ENCODE measurements at regions not wholly inside any gene's neighbourhood (a gene's known extent, or its start where the extent isn't known, plus 50 kb on each side); places are given as distances from the start of the nearest gene placed in this dataset.

DNA sequence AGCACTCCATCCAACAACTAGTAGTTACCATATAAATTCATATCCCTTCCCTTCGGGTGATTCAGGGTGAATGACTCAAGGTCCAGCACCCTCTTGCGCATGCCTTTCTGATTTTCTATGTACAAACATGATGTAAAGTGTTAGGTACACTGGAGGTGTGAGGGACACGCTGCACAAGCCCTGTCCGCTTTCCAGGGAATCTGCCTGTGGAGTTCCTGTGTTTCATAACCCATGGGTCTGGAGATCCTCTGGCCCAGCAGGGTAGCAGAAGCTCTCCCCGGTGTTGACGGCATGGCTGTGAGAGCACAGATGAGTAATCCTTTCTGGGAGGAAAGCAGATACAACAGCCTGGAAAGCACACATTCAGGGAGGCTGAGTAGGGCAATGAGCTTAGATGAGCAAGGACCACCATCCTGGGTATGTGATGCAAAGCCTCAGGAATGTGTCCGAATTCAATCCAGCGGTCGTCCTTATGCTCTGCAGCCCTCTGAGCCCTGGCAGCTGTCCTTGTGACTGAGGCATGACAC, 142.9 kb upstream of the TP63 start:
- Histone ChIP-seq H4K8ac (ENCODE audit: low read depth in 2 of 2, low read length in 2 of 2) (no peak overlapping the region), H3K4me1 (ENCODE audit: control insufficient read depth, insufficient read depth, low read length) (no peaks in the 10 kb centered on the region), H3K56ac (ENCODE audit: extremely low read depth, insufficient read depth, low read length) (no peak overlapping the region), H2BK20ac (ENCODE audit: low read depth, low read length) (no peak overlapping the region), H3K4ac (ENCODE audit: low read depth, low read length) (no peak overlapping the region), H4K91ac (ENCODE audit: insufficient read depth, low read depth, low read length) (no peak overlapping the region), H3K14ac (replicated peaks; ENCODE audit: low read depth, low read length) (no peak overlapping the region), H3K23ac (ENCODE audit: low read depth, low read length) (no peak overlapping the region), H3K79me1 (ENCODE audit: low read depth in 1 of 2, low read length in 2 of 2) (no peaks in the 10 kb centered on the region), H2BK15ac (ENCODE audit: low read depth, low read length) (no peak overlapping the region), H2AK5ac (ENCODE audit: low read depth, low read length) (no peak overlapping the region), H2AFZ (replicated peaks; ENCODE audit: low read length, poor library complexity) (no peak overlapping the region), H2BK5ac (ENCODE audit: low read depth, low read length, poor library complexity, severe bottlenecking) (no peak overlapping the region), H3K27ac (ENCODE audit: insufficient read depth, low read length) (no peak overlapping the region), H4K5ac (ENCODE audit: low read depth, low read length) (no peak overlapping the region), H3K9me1 (ENCODE audit: insufficient read depth, low read length) (no peaks in the 10 kb centered on the region), H3K4me2 (ENCODE audit: low read depth, low read length) (no peak overlapping the region), H3K9ac (ENCODE audit: low read depth, low read length) (no peak overlapping the region), H3K4me3 (ENCODE audit: insufficient read depth, low read depth, low read length) (no peak overlapping the region), H3K27me3 (ENCODE audit: control insufficient read depth, insufficient read depth, low read length) (no peaks in the 10 kb centered on the region), H2AK9ac (replicated peaks; ENCODE audit: low read depth, low read length, poor library complexity) (no peak overlapping the region), H3K36me3 (ENCODE audit: control insufficient read depth, insufficient read depth, low read length) (no peaks in the 10 kb centered on the region), H2BK120ac (ENCODE audit: low read depth, low read length) (no peak overlapping the region), H3K9me3 (ENCODE audit: control insufficient read depth, insufficient read depth, low read length) (no peaks in the 10 kb centered on the region), H4K20me1 (ENCODE audit: insufficient read depth, low read length) (no peaks in the 10 kb centered on the region), H3K18ac (ENCODE audit: low read depth, low read length) (no peak overlapping the region)
- no TSS peak for BruUV-seq (replicated peaks)
- TF ChIP-seq CEBPB (IDR thresholded peaks at IDR 0.05; ENCODE audit: low read depth, low read length) = no peak
- no peak for TF ChIP-seq FOS (IDR thresholded peaks at IDR 0.05; ENCODE audit: low read depth, low read length)
- no peak for TF ChIP-seq POLR2A (IDR thresholded peaks at IDR 0.05; ENCODE audit: low read depth, low read length)
- no peak for TF ChIP-seq RAD21 (IDR thresholded peaks at IDR 0.05; ENCODE audit: low read length)
- no peak for TF ChIP-seq CHD1 (IDR thresholded peaks at IDR 0.05; ENCODE audit: low read depth, low read length)
- no peak for TF ChIP-seq BHLHE40 (IDR thresholded peaks at IDR 0.05; ENCODE audit: low read depth, low read length)
- no peak for TF ChIP-seq RFX5 (IDR thresholded peaks at IDR 0.05; ENCODE audit: low read depth, low read length)
- no peak for TF ChIP-seq MXI1 (IDR thresholded peaks at IDR 0.05; ENCODE audit: borderline replicate concordance, low read depth, low read length)
- TF ChIP-seq MAZ (IDR thresholded peaks at IDR 0.05; ENCODE audit: borderline replicate concordance, low read depth, low read length) = no peak
- TF ChIP-seq, protein P1, sequence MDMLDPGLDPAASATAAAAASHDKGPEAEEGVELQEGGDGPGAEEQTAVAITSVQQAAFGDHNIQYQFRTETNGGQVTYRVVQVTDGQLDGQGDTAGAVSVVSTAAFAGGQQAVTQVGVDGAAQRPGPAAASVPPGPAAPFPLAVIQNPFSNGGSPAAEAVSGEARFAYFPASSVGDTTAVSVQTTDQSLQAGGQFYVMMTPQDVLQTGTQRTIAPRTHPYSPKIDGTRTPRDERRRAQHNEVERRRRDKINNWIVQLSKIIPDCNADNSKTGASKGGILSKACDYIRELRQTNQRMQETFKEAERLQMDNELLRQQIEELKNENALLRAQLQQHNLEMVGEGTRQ (IDR thresholded peaks at IDR 0.05; ENCODE audit: low read depth, low read length) = no peak
- TF ChIP-seq, protein P2, sequence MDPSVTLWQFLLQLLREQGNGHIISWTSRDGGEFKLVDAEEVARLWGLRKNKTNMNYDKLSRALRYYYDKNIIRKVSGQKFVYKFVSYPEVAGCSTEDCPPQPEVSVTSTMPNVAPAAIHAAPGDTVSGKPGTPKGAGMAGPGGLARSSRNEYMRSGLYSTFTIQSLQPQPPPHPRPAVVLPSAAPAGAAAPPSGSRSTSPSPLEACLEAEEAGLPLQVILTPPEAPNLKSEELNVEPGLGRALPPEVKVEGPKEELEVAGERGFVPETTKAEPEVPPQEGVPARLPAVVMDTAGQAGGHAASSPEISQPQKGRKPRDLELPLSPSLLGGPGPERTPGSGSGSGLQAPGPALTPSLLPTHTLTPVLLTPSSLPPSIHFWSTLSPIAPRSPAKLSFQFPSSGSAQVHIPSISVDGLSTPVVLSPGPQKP (IDR thresholded peaks at IDR 0.05; ENCODE audit: borderline replicate concordance, low read depth, low read length) = no peak
- in situ Hi-C loops (cut with MboI; ENCODE audit: low sequenced_read_pairs) (no loop called here), dilution Hi-C loops (cut with HindIII; ENCODE audit: low sequenced_read_pairs, unreplicated experiment) (no loop called here), intact Hi-C loops (cut with micrococcal nuclease) (no loop called here)
- WGBS, 2 experiments (ENCODE audit: extremely low coverage in 2 of 2, insufficient read length in 1 of 2) = 67% methylated on average over 1 of the region's 9 CpGs; no CpG with 5 or more reads in 1 of the 2 experiments
- no peak for ATAC-seq (ENCODE audit: low read depth)
- ChIA-PET CTCF (no interaction called here), POLR2A (ENCODE audit: unreplicated experiment) (no interaction called here)
- no peak for DNase-seq
